DND-41 (cell line): ENCODE measurements at regions not wholly inside any gene's neighbourhood (a gene's known extent, or its start where the extent isn't known, plus 50 kb on each side); places are given as distances from the start of the nearest gene placed in this dataset.

Experiments used
- CTCF ChIP-seq: IDR thresholded peaks from 2 replicates; pipeline ENCODE4 v1.5.1; 2012; ENCODE audit warnings: borderline replicate concordance, low read length, moderate library complexity, mild to moderate bottlenecking; ENCODE audit not compliant: poor library complexity, severe bottlenecking; ENCODE audit errors: extremely low read depth
- EZH2 ChIP-seq: IDR thresholded peaks from 3 replicates; pipeline ENCODE4 v1.6.1; 2012; ENCODE audit warnings: borderline replicate concordance, low read depth, mild to moderate bottlenecking, moderate library complexity, low read length, inconsistent platforms; ENCODE audit not compliant: severe bottlenecking

- TF ChIP-seq CTCF (no peak), EZH2 (no peak)
Observed at GRCh38 chr2:145106293-145106692, 586.4 kb upstream of the ZEB2 start.
